Endothelial cell (in vitro differentiated cells): ENCODE measurements at regions not wholly inside any gene's neighbourhood (a gene's known extent, or its start where the extent isn't known, plus 50 kb on each side); places are given as distances from the start of the nearest gene placed in this dataset.
A peak's percentile ranks its signal among the peaks of the same experiment; 100 is the strongest.
"Not testable (repeated sequence)": the region's sequence is repeated elsewhere in the genome, so short reads cannot be mapped to it uniquely, and the experiment has no call there.

Experiments
- DNase-seq: peaks from one replicate; pipeline ENCODE4 v3.0.0; 2021; ENCODE audit warnings: low spot score
- H3K27ac Mint-ChIP-seq: one replicate; pipeline ENCODE4 v1.8.0; 2021; ENCODE audit warnings: mixed read lengths, inconsistent platforms; ENCODE audit not compliant: unreplicated experiment
- H3K27me3 Mint-ChIP-seq: one replicate; pipeline ENCODE4 v1.8.0; 2021; ENCODE audit warnings: mild to moderate bottlenecking, moderate library complexity, mixed read lengths, inconsistent platforms; ENCODE audit not compliant: unreplicated experiment
- H3K36me3 Mint-ChIP-seq: one replicate; pipeline ENCODE4 v1.8.0; 2021; ENCODE audit warnings: mild to moderate bottlenecking, low read depth, mixed read lengths, inconsistent platforms; ENCODE audit not compliant: unreplicated experiment
- H3K4me1 Mint-ChIP-seq: one replicate; pipeline ENCODE4 v1.8.0; 2021; ENCODE audit warnings: mild to moderate bottlenecking, mixed read lengths, inconsistent platforms; ENCODE audit not compliant: unreplicated experiment
- H3K4me3 Mint-ChIP-seq: one replicate; pipeline ENCODE4 v1.8.0; 2021; ENCODE audit warnings: mild to moderate bottlenecking, mixed read lengths, inconsistent platforms; ENCODE audit not compliant: unreplicated experiment
- H3K9me3 Mint-ChIP-seq: one replicate; pipeline ENCODE4 v1.8.0; 2021; ENCODE audit warnings: mixed read lengths, inconsistent platforms; ENCODE audit not compliant: unreplicated experiment
- TF ChIP-seq, protein P1 (sequence below): fragments of 200-600 bp; sonication (generic); IDR thresholded peaks from one replicate; pipeline ENCODE4 v1.5.0; 2021; ENCODE audit warnings: antibody characterized with exemption; ENCODE audit not compliant: unreplicated experiment

DNA sequence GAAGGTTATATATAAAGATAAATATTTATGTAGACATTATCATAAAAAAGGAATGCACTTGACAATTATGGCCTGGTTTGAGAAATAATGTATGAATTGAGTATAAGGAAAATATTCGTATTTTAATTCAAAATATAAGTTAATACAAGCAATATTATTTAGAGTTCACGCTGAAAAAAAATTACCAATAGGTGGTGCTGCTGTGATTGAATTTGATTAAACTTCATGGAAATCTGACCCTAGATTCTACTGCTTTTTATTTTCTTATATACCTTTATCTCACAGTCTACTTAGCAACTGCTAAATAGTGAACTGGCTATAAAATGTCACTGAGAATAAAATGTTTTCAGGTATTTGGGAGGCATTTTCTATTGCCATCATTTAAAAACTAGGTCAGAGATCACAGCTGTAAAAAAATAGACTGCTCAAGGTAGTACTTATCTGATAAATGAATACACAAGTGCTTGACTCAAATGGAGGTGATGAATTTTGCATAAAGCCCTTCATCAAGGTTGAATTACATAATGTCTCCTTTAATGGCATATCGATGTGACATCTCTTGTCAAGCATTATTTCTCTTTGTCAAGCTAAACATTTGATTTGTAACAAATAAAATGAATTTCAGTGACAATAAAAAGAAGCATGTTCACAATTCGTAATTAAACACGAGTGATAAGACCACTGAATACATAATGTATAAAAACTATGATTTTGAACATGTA lies 1638.8 kb upstream of the PCDH7 start:
- H3K4me3 Mint-ChIP-seq: no peak overlapping the region
- no peaks in the 10 kb centered on the region for H3K36me3 Mint-ChIP-seq
- no peaks in the 10 kb centered on the region for H3K9me3 Mint-ChIP-seq
- TF ChIP-seq, protein P1, sequence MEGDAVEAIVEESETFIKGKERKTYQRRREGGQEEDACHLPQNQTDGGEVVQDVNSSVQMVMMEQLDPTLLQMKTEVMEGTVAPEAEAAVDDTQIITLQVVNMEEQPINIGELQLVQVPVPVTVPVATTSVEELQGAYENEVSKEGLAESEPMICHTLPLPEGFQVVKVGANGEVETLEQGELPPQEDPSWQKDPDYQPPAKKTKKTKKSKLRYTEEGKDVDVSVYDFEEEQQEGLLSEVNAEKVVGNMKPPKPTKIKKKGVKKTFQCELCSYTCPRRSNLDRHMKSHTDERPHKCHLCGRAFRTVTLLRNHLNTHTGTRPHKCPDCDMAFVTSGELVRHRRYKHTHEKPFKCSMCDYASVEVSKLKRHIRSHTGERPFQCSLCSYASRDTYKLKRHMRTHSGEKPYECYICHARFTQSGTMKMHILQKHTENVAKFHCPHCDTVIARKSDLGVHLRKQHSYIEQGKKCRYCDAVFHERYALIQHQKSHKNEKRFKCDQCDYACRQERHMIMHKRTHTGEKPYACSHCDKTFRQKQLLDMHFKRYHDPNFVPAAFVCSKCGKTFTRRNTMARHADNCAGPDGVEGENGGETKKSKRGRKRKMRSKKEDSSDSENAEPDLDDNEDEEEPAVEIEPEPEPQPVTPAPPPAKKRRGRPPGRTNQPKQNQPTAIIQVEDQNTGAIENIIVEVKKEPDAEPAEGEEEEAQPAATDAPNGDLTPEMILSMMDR: peak; percentile 48
- H3K27ac Mint-ChIP-seq: no peak overlapping the region
- no peaks in the 10 kb centered on the region for H3K4me1 Mint-ChIP-seq
- DNase-seq: no peak
- no peaks in the 10 kb centered on the region for H3K27me3 Mint-ChIP-seq

DNA sequence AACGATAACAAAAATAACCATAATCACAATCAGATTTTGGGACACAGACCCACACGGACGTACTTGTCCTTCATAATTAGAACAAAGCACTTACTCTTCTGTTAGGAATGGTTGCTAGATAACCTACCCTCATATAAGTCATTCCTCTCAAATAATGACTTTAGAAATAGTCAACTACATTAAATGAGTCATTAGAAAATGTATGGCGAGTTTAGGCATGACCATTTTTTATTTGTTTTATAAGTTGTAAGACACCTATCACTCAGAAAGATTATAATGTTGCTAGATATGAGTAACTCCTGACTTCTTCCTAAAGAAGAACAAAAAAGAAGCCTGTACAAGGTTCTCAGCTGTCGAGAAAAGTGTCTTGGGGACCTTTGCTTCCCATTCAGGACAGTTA lies 1637.5 kb upstream of the PCDH7 start:
- no peaks in the 10 kb centered on the region for H3K27me3 Mint-ChIP-seq
- H3K4me3 Mint-ChIP-seq: no peak overlapping the region
- no peaks in the 10 kb centered on the region for H3K4me1 Mint-ChIP-seq
- no peak overlapping the region for H3K27ac Mint-ChIP-seq
- H3K9me3 Mint-ChIP-seq: no peaks in the 10 kb centered on the region
- DNase-seq: no peak
- no peaks in the 10 kb centered on the region for H3K36me3 Mint-ChIP-seq
- TF ChIP-seq, protein P1: no peak

DNA sequence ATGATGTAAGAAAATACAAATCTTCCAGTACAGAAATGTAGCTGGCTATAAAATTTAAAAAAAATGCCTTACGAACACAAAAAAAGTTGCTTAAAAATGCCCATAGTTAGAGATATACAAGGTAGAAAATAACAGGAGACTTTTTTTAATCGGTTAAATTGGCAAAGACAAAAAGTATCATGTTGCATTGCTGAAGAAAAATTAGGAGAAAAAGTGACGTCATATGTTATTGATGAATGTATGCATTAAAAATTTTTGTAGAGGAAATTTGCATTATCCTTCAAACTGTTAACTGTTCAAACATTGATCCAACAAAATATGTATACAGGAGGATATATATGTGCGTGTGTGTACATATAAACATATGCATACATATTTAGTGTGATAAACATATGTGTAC lies 1634.4 kb upstream of the PCDH7 start:
- H3K4me1 Mint-ChIP-seq: no peaks in the 10 kb centered on the region
- H3K9me3 Mint-ChIP-seq: no peaks in the 10 kb centered on the region
- no peaks in the 10 kb centered on the region for H3K27me3 Mint-ChIP-seq
- no peaks in the 10 kb centered on the region for H3K36me3 Mint-ChIP-seq
- H3K27ac Mint-ChIP-seq: no peak overlapping the region
- TF ChIP-seq, protein P1: no peak
- DNase-seq: no peak
- no peak overlapping the region for H3K4me3 Mint-ChIP-seq

DNA sequence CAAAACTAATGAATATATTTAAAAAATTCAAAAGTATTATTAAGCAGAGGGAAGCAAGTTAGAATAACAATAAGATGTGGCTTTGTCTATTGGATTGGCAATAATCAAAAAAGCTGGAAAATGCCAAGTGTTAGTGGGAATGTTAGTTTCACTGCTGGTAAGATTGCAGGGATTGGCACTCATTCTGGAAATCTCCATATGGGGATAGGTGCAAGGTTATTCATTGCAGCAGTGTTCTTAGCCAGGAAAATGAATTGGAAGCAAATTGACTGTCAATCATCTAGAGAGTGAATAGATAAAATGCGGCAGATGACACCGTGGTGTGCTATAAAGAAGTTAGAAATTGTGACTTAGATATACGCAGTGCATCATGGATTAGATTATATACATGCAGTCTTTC lies 1615.5 kb upstream of the PCDH7 start:
- TF ChIP-seq, protein P1: no peak
- Mint-ChIP-seq H3K27me3 (no peaks in the 10 kb centered on the region), H3K27ac (no peak overlapping the region), H3K4me1 (no peaks in the 10 kb centered on the region), H3K4me3 (no peak overlapping the region), H3K9me3 (no peaks in the 10 kb centered on the region), H3K36me3 (no peaks in the 10 kb centered on the region)
- DNase-seq: no peak

DNA sequence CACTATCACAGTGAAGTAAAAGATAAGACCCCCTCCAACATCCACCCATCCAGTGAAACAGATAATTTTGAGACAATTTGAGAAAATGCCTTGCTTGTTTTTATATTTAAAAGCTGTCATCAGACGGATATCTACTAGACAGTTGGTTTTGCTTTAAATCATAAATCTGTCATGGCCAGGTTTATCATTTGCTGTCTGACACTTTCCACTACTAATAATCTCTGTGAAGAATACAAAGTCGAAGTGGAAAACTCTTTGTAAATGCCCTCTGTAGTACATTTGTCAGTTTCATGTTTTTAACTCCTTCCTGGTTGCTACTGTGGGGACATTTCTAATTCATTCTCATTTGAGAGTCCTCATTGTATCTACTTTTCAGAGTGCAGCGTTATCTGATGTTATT lies 1606.2 kb upstream of the PCDH7 start:
- Mint-ChIP-seq H3K9me3 (no peaks in the 10 kb centered on the region), H3K4me1 (no peaks in the 10 kb centered on the region), H3K27ac (no peak overlapping the region), H3K4me3 (no peak overlapping the region), H3K27me3 (no peaks in the 10 kb centered on the region), H3K36me3 (no peaks in the 10 kb centered on the region)
- no peak for DNase-seq
- TF ChIP-seq, protein P1: no peak

DNA sequence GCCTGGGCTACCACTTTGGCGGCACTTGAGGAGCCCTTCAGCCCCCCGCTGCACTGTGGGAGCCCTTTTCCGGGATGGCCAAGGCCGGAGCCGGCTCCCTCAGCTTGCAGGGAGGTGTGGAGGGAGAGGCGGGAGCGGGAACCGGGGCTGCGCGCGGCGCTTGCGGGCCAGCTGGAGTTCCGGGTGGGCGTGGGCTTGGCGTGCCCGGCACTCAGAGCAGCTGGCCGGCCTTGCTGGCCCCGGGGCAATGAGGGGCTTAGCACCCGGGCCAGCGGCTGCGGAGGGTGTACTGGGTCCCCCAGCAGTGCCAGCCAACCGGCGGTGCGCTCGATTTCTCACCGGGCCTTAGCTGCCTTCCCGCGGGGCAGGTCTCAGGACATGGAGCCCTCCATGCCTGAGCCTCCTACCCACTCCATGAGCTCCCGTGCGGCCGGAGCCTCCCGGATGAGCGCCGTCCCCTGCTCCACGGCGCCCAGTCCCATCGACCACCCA lies 1602.9 kb upstream of the PCDH7 start:
- not testable (repeated sequence) for H3K4me3 Mint-ChIP-seq, H3K27me3 Mint-ChIP-seq, DNase-seq, H3K36me3 Mint-ChIP-seq, H3K27ac Mint-ChIP-seq, H3K9me3 Mint-ChIP-seq, H3K4me1 Mint-ChIP-seq
